ENCODE measurements at regions not wholly inside any gene's neighbourhood (a gene's known extent, or its start where the extent isn't known, plus 50 kb on each side); places are given as distances from the start of the nearest gene placed in this dataset.

DNA sequence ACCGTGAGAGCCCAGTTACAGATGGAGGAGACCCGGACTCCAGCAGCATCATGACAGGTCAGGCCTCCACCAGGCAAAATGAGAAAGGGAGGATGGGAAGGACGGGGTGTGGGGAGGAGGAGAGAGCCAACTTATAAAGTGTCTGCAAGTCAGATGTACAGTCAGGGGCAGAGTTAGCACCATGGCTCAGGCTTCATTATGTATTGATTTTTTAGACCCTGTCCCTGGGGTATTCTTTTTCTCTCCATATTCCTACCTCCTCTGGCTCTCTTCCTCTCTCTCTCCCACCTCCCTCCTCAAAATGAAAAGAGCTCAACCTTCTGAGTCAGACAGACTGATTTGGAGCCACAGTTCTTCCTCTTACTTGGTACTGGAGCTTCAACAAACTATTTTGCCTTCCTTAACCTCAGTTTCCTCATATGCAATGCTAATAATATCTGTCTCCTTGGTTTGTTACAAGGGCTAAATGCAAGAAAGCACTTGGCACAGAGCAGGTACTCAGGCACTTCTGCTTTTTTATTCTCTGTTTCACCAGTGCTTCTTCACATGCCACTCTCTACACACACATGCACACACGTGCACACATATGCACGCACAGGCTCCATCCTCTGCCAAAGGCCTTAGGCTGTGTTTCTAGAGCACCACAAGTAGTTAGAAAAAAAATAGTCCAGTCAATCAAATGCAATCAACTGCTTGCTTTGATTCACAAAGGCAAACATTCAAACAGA, 92.3 kb upstream of the PKDCC start:
- H3K4me3 ChIP-seq, result no peak overlapping the region

DNA sequence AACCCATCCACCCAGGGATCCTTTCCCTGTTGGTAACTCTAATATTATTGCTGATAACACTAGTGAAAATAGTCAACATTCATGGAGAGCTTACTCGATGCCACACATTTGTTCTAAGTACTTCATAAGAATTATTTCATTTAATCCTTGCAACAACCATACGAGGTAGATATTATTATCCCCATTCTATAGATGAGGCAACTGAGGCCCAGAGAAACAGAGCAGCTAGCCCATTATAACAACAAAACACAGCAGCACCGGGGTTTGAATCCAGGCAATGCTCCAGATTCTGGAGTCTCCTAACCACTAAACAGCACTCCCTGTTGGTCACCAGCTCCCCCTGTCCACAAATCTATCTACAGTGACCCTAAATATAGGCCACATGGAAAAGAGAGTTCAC, 90.4 kb upstream of the PKDCC start:
- no peak for ATAC-seq

More for the DNA sequence above, 92.3 kb upstream of the PKDCC start:
- ChIA-PET CTCF (interaction anchor here (1.3 to 2.2 kb wide), 2 partner anchors 11 to 131 kb away, joined by 6 to 8 read pairs; no protein-coding TSS in a partner anchor), POLR2A (no interaction called here)
- H3K4me2 ChIP-seq, result no peak overlapping the region
- FAIRE-seq (no peak), DNase-seq (ENCODE audit: low read depth in 1 of 2, low spot score in 1 of 2) (no peak), ATAC-seq (peak in 1 of 2 experiments; percentile 9; a peak in 2 of 6 replicates)
- peaks cover 23% of the 10 kb centered on the region for H3K4me1 ChIP-seq
- TF ChIP-seq, protein P1, sequence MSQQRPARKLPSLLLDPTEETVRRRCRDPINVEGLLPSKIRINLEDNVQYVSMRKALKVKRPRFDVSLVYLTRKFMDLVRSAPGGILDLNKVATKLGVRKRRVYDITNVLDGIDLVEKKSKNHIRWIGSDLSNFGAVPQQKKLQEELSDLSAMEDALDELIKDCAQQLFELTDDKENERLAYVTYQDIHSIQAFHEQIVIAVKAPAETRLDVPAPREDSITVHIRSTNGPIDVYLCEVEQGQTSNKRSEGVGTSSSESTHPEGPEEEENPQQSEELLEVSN (IDR thresholded peaks at IDR 0.05; ENCODE audit: borderline replicate concordance, low read depth), result no peak
- no peaks in the 10 kb centered on the region for H3K9me3 ChIP-seq
- peak overlapping the region in 1 of 2 experiments; percentile 66; a peak in 3 of 6 replicates for H3K27ac ChIP-seq
- WGBS (ENCODE audit: missing lambda C conversion rate), result 81% methylated on average over 5 of the region's 5 CpGs

DNA sequence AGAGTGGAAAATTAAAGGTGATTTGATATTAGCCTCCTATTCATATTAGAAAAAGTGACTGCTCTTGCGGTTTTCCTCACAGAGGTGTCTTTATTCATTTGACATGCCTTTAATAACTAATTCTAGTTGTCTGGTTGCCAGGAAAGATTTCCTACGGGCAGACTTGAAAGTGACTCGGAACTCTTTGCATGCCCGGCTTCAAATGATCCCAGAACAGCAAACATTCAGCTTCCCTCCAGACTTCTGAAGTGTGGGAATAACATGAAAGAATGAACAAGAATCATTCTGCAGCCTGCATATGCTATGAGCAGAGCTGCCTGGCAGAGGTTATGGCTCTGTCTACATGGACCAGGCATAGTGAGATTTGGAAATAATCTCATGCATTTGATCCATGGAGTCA, 89.6 kb upstream of the PKDCC start:
- Histone ChIP-seq H3K9me3 (no peaks in the 10 kb centered on the region), H3K4me2 (no peak overlapping the region), H3K4me3 (no peak overlapping the region), H3K4me1 (peaks cover 28% of the 10 kb centered on the region), H3K27ac (peak overlapping the region in 1 of 2 experiments; percentile 52; a peak in 3 of 6 replicates)
- CTCF ChIA-PET, result no interaction called here
- 51% methylated on average over 4 of the region's 4 CpGs for WGBS (ENCODE audit: missing lambda C conversion rate)
- FAIRE-seq (no peak), DNase-seq (ENCODE audit: low read depth in 1 of 2, low spot score in 1 of 2) (no peak), ATAC-seq (no peak)
- TF ChIP-seq GATA3 (IDR thresholded peaks at IDR 0.05; ENCODE audit: borderline replicate concordance) (no peak), RFX5 (IDR thresholded peaks at IDR 0.05) (no peak), SREBF2 (IDR thresholded peaks at IDR 0.05) (no peak), CEBPB (IDR thresholded peaks at IDR 0.05) (no peak), RCOR1 (IDR thresholded peaks at IDR 0.05; ENCODE audit: low read depth, low read length) (no peak), RARB (CRISPR knock-in tag; IDR thresholded peaks at IDR 0.05) (no peak), POLR2AphosphoS2 (conservative IDR thresholded peaks at IDR 0.05; ENCODE audit: low read length) (no peak), RAD21 (conservative IDR thresholded peaks at IDR 0.05 in 1 of 2, IDR thresholded peaks at IDR 0.05 in 1 of 2) (no peak), KDM1A (IDR thresholded peaks at IDR 0.05; ENCODE audit: low read depth) (no peak), JUN (IDR thresholded peaks at IDR 0.05) (no peak), FOXS1 (CRISPR knock-in tag; IDR thresholded peaks at IDR 0.05) (no peak), KDM5A (IDR thresholded peaks at IDR 0.05) (no peak), MAFK (IDR thresholded peaks at IDR 0.05; ENCODE audit: partially characterized antibody) (no peak), ZSCAN20 (CRISPR knock-in tag; IDR thresholded peaks at IDR 0.05) (no peak)
- TF ChIP-seq, protein P2, sequence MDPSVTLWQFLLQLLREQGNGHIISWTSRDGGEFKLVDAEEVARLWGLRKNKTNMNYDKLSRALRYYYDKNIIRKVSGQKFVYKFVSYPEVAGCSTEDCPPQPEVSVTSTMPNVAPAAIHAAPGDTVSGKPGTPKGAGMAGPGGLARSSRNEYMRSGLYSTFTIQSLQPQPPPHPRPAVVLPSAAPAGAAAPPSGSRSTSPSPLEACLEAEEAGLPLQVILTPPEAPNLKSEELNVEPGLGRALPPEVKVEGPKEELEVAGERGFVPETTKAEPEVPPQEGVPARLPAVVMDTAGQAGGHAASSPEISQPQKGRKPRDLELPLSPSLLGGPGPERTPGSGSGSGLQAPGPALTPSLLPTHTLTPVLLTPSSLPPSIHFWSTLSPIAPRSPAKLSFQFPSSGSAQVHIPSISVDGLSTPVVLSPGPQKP (IDR thresholded peaks at IDR 0.05; ENCODE audit: low read depth, low read length), result no peak
- POLR2A ChIA-PET, result no interaction called here

More for the DNA sequence above, 90.4 kb upstream of the PKDCC start:
- CTCF ChIA-PET, result interaction anchor here (1.3 to 1.4 kb wide), 3 partner anchors 16 to 371 kb away, joined by 3 read pairs; no protein-coding TSS in a partner anchor
- H3K4me1 ChIP-seq, result peaks cover 23% of the 10 kb centered on the region
- DNase-seq (ENCODE audit: low read depth in 1 of 2, low spot score in 1 of 2), result no peak
- POLR2A ChIA-PET, result no interaction called here
- no peak overlapping the region for H3K4me2 ChIP-seq
- H3K9me3 ChIP-seq, result no peaks in the 10 kb centered on the region
- TF ChIP-seq NR3C1 (IDR thresholded peaks at IDR 0.05) (no peak), HOXB5 (CRISPR knock-in tag; IDR thresholded peaks at IDR 0.05) (no peak), EP300 (IDR thresholded peaks at IDR 0.05) (no peak), RCOR1 (IDR thresholded peaks at IDR 0.05; ENCODE audit: low read depth, low read length) (no peak), JUNB (IDR thresholded peaks at IDR 0.05) (no peak), CBX2 (IDR thresholded peaks at IDR 0.05; ENCODE audit: borderline replicate concordance, low read depth) (no peak)
- TF ChIP-seq, protein P3, sequence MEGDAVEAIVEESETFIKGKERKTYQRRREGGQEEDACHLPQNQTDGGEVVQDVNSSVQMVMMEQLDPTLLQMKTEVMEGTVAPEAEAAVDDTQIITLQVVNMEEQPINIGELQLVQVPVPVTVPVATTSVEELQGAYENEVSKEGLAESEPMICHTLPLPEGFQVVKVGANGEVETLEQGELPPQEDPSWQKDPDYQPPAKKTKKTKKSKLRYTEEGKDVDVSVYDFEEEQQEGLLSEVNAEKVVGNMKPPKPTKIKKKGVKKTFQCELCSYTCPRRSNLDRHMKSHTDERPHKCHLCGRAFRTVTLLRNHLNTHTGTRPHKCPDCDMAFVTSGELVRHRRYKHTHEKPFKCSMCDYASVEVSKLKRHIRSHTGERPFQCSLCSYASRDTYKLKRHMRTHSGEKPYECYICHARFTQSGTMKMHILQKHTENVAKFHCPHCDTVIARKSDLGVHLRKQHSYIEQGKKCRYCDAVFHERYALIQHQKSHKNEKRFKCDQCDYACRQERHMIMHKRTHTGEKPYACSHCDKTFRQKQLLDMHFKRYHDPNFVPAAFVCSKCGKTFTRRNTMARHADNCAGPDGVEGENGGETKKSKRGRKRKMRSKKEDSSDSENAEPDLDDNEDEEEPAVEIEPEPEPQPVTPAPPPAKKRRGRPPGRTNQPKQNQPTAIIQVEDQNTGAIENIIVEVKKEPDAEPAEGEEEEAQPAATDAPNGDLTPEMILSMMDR (IDR thresholded peaks at IDR 0.05), result no peak
- no peak for FAIRE-seq
- WGBS (ENCODE audit: missing lambda C conversion rate), result 74% methylated on average over 3 of the region's 3 CpGs
- H3K27ac ChIP-seq, result peak overlapping the region in 1 of 2 experiments; percentile 59; a peak in 2 of 6 replicates
- no peak overlapping the region for H3K4me3 ChIP-seq

All from A549 (cell line).